ENCODE measurements at regions not wholly inside any gene's neighbourhood (a gene's known extent, or its start where the extent isn't known, plus 50 kb on each side); places are given as distances from the start of the nearest gene placed in this dataset.
"Not testable (repeated sequence)": the region's sequence is repeated elsewhere in the genome, so short reads cannot be mapped to it uniquely, and the experiment has no call there.

DNA sequence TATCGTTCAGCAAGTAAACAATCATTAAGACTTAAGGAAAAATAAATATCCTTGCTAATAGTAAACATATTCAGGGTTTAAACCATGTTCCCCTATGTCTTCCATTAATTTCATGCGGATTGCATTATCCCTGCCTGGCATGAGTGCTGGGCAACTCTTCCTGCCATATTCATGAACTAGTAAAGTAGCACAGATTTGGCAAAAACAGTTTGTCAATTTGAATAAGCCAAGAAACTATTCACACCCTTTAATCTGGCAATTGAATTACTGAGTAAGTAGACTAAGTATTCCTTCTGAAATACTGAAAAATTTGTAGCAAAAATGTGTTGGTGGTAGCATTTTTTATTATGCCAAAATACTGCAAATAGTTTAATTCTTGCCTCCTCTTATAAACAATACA, 512.0 kb downstream of the NLGN4X start:
- Histone ChIP-seq H3K27ac (no peak overlapping the region), H3K4me3 (no peak overlapping the region)

- H3K27ac ChIP-seq: no peak overlapping the region
- H3K4me3 ChIP-seq: no peak overlapping the region
These were observed 520.4 kb downstream of the NLGN4X start for GRCh38 chrX:5708251-5708650.

DNA sequence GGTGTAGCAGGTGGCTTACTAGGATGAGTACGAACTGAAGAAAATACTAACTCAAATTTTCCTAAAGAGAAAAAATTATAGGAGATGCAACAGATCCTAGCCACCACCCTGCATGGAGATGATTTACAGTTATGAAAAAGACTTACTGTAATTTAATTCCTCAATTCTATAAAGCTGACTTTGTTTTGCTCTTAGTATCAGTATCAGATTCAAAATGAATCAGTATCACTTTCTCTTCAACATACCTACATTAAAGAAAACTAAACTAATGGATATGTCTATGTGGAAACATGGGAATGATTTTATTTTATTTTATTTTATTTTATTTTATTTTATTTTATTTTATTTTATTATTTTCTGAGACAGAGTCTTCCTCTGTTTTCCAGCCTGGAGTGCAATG, 525.8 kb downstream of the NLGN4X start:
- Histone ChIP-seq H3K27ac (no peak overlapping the region), H3K4me3 (no peak overlapping the region)

DNA sequence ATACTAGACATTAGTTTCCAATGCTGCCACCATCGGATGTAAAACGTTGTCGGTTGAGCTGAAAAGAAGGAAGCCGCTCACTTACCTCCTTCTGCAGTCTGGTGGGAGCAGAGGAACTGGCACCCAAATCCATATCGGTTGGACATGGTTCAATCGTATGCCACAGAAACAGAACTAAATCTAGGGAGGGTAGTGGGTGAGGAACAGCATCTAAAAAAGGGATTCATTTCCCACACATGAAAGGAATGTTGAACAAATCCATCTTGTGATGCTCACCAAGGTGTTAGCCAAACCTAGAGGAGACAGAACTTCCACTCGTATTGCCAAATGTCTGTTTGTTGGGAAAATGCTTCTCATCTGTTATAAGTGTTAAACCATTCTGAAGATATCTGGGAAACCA, 532.7 kb downstream of the NLGN4X start:
- H3K27ac ChIP-seq: no peak overlapping the region
- no peak overlapping the region for H3K4me3 ChIP-seq

DNA sequence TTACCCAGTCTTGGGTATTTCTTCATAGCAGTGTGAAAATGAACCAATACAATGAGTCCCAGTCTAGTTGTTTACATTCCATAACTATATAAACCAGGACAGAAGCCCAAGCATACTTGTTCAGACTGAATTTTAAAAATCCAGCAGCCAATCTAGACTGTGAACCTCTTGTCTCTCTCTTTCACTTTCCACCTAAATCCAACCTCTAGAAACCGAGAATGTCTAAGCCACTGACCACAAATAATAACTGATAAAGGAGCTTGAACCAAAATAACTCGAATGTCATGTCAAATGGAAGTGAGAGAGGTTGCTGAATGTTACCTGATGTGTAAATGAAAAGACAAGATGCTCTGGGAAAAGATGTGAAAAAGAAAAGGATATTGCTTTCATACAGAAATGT, 544.7 kb downstream of the NLGN4X start:
- Histone ChIP-seq H3K27ac (no peak overlapping the region), H3K4me3 (no peak overlapping the region)

GRCh38 chrX:5681159-5681558, 547.5 kb downstream of the NLGN4X start:
- Histone ChIP-seq H3K4me3 (no peak overlapping the region), H3K27ac (no peak overlapping the region)

DNA sequence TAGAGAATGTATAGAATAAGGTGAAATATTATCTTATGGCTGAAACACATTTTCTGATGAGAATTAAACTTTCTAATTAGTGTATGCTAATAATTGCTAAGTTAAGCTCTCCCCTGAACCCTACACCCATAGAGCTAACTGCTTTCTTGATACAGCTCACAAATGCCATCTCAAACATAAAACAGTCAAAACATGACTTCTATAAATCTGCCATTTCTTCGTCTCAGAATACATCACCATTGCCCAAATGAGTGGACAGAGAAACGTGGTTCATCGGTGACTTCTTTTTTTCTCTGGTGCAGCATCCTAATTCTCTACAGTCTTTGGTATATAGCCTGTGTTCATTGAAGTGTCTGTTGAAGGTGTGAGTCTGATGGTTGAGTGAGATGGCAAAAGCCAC, 554.6 kb downstream of the NLGN4X start:
- Histone ChIP-seq H3K27ac (no peak overlapping the region), H3K4me3 (no peak overlapping the region)

DNA sequence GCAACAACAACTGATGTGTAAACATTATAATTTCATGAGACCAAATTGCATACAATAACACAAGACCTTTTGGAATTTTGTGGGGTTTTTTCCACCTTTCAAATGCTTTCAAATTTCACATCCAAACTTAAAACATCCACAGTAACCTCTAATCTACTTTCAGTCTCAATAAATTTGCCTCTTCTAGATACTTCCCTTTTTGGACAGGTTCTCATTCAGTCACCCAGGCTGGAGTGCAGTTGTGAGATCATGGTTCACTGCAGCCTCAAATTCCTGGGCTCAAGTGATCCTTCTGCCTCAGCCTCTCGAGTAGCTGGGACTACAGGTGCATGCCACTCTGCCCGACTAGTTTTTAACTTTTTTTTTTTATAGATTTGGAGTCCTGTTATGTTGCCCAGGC, 556.6 kb downstream of the NLGN4X start:
- H3K27ac ChIP-seq: no peak overlapping the region
- H3K4me3 ChIP-seq: no peak overlapping the region

DNA sequence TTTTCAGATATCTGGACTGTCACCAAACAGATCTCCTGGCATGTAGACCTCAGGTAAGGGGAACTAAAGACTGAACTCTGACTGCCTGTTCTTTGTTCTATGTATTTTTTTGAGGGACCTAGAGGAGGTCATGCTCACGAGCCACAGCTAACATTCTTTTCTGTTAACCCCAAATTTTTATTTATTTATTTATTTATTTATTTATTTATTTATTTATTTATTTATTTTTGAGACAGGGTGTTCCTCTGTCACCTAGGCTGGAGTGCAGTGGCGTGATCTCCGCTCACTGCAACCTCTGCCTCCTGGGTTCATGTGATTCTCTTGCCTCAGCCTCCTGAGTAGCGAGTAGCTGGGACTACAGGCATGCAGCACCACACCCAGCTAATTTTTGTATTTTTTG, 562.0 kb downstream of the NLGN4X start:
- not testable (repeated sequence) for H3K27ac ChIP-seq, H3K4me3 ChIP-seq

GRCh38 chrX:5656544-5656943, 572.1 kb downstream of the NLGN4X start:
- Histone ChIP-seq H3K4me3 (no peak overlapping the region), H3K27ac (no peak overlapping the region)

DNA sequence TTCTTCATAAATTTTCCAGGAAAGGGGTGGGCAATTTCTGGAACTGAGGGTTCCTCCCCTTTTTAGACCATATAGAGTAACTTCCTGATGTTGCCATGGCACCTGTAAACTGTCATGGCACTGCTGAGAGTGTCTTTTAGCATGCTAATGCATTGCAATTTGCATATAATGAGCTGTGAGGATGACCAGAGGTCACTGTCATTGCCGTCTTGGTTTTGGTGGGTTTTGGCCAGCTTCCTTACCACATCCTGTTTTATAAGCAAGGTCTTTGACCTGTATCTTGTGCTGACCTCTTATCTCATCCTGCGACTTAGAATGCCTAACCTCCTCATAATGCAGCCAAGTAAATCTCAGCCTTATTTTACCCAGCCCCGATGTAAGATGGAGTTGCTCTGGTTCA, 577.8 kb downstream of the NLGN4X start:
- no peak overlapping the region for H3K27ac ChIP-seq
- no peak overlapping the region for H3K4me3 ChIP-seq

DNA sequence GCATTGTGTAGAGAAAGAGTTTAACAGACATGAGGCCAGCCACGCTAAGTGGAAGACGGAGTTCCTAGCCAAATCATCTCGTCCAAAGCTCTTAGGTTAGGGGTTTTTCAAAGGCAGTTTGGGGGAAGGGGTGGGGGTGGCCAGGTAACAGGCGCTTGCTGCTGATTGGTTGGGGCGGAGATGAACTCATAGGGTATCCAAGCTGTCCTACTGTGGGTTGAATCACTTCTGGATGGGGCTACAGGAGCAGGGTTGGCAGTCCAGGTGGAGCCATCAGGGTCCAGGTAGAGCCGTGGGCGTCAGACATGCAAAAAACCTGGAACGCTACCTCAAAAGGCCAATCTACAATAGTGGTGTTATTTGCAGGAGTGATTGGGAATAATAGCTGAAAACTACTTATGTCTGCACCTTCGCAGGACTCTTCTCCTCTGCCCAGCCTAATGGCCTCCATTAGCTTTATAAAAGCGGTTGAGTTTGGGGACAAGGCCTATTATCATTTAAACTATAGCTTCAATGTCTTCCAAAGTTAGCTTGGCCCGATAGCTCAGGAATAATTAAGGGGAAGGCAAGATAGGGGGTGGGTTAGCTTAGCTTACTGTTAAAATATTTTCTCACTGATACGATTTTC, 579.6 kb downstream of the NLGN4X start:
- H3K27ac ChIP-seq: no peak overlapping the region
- no peak overlapping the region for H3K4me3 ChIP-seq

DNA sequence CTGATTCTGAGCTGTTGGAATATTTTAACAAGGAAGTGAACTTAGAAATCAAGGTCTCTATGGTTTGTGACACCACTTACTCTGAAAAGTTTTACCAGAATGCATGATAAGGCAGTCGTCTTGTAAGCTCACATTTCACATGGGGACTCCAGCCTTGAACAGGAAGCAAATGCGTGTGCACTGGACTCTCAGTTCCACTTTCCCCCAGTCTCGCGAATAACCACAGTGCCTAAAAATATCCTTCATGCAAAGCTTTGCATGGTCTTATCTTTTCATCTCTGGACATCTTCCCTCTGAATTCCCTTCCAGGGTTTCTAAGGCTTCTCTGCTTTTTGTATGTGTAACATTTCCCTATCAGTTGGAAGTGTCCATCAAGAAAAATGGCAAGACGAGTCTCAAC, 581.8 kb downstream of the NLGN4X start:
- no peak overlapping the region for H3K4me3 ChIP-seq
- no peak overlapping the region for H3K27ac ChIP-seq

GRCh38 chrX:5644776-5645175, 583.9 kb downstream of the NLGN4X start:
- no peak overlapping the region for H3K27ac ChIP-seq
- H3K4me3 ChIP-seq: no peak overlapping the region

DNA sequence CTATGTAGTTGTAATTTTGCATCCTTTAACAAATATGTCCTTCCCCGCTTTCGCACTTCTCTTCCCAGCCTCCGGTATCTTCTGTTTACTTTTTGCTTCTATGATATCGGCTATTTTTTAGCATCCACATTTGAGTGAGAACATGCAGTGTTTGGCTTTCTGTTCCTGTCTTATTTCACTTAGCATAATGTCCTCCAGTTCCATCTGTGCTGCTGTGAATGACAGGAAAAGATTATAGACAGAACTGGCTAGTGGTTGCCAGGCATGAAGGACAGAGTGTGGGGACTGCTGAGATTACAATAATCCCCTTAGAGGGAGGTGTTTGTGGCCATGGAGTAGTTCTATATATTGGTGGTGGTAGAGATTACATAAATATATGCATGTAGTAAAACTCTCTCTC, 588.6 kb downstream of the NLGN4X start:
- Histone ChIP-seq H3K4me3 (no peak overlapping the region), H3K27ac (no peak overlapping the region)

DNA sequence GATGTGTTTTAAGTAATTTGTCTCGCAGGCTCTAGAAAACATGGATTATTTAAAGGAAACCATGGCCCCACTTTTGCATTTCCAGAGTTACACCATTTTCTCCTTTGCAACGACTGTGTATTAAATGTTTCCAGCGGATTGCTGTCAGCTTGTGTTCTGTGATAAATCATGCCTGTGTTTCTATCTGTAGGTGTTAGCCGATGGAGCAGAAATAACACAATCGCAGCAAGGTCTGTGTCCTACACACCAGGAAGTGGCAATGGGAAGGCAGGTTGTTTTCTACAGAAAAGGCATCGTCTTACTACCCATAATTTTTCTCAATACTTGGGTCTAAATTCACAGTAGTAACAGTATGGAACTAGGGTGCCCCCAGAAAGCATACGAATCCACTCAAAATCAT, 590.1 kb downstream of the NLGN4X start:
- Histone ChIP-seq H3K27ac (no peak overlapping the region), H3K4me3 (no peak overlapping the region)

DNA sequence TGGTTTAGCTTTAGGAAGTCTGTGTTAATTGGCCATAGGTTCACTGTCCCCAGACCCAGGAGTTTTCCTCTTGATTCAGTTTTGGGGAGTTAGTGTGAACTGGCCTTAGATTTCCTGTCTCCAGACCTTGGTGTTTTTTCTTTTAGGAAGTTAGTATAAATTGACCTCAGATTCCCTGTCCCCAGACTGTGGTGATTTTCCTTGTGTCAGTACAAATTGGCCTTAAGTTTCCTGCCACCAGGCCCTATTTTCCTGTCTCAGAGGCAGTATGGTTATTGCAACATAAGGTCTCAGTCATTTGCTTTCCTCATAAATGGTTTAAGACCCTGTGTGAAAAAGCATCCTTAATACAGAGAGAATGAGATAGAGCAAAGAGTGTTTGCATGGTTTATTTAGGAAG, 595.8 kb downstream of the NLGN4X start:
- Histone ChIP-seq H3K27ac (no peak overlapping the region), H3K4me3 (no peak overlapping the region)

DNA sequence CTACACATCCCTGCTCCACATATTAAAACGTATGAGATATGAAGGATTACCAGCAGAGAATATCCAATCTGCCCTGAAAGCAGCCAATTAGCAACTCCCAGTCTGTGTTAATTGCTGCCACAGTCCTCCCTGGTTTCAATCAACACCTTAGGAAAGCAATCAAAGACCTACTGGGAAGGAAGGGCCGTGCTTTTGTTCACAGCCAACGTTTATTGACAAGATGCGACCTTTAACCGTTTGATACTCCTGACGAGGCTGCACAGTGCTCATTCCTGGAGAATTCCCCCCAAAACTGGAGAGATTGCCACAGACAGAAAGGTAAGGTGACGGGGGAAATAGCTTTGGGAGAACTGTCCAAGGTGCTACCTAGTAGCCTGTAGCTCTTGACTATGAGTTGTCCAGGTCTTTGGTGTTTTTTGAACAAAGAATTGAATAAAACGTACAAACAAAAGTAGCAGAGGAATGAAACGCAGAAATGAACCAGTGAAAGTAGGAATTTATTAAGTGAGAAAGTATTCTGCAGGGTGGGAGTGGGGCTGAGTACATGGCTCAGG, 596.5 kb downstream of the NLGN4X start:
- no peak overlapping the region for H3K27ac ChIP-seq
- no peak overlapping the region for H3K4me3 ChIP-seq

GRCh38 chrX:5617666-5618065, 611.0 kb downstream of the NLGN4X start:
- Histone ChIP-seq H3K4me3 (no peak overlapping the region), H3K27ac (no peak overlapping the region)

- H3K27ac ChIP-seq: no peak overlapping the region
- H3K4me3 ChIP-seq: no peak overlapping the region
These were observed 633.1 kb downstream of the NLGN4X start for GRCh38 chrX:5595570-5595969.

DNA sequence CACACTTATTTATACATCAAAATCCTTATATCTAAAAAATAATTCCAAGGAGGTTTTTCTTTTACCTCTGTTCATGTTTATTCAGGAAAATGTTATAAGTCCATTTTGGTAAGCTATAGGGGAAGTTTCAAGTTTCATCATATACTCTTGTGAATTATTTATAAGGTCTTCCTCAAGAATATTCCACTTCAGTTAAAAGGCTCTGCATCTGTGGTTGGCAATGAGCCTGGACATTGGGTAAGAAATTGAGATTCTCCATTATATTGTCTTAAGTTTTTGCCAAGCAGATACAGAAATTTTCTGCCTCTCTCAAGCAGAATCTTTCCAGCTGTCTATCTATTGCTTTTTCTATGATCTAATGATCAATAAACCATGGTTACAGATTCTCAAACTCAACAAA, 641.9 kb downstream of the NLGN4X start:
- Histone ChIP-seq H3K27ac (no peak overlapping the region), H3K4me3 (no peak overlapping the region)

DNA sequence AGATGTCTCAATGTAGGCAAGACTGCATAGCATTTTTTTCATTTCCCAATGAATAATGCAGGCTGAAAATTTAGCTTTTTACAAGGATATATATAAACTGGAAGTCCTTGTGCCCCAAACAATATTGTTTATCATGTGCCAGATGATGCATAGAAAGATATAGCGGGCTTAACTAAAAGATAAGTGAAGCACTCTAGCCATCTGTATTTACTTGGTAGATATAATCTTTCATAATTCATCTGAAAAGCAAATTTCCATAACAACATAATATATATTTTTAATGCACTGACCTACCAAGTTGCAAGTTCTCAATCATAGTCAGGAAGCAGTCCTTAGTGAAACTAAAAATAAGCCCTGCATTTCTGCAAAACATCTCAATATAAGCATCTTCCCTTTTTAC, 653.3 kb downstream of the NLGN4X start:
- Histone ChIP-seq H3K4me3 (no peak overlapping the region), H3K27ac (no peak overlapping the region)
